Right ventricle myocardium inferior (tissue), 1 donor: ENCODE measurements at regions not wholly inside any gene's neighbourhood (a gene's known extent, or its start where the extent isn't known, plus 50 kb on each side); places are given as distances from the start of the nearest gene placed in this dataset.
"Not testable (repeated sequence)": the region's sequence is repeated elsewhere in the genome, so short reads cannot be mapped to it uniquely, and the experiment has no call there.

Experiments
- ATAC-seq: fragments of 200-7000 bp; cut with Tn5 transposase; one replicate; pipeline ENCODE4 v1.9.1; 2020; ENCODE audit warnings: mild to moderate bottlenecking, moderate library complexity
- DNase-seq: peaks from one replicate; pipeline ENCODE4 v3.0.0; 2021; ENCODE audit errors: missing footprints
- intact Hi-C: fragments of 100-400 bp; cut with DNase I; formaldehyde crosslinking; loops from one replicate; pipeline ENCODE4 v1.11.0; 2022
- donor health status: DM: no; HTN: yes; CAD: no; lungs with severe emphysema.

GRCh38 chr15:92749216-92749615 is 93.6 kb upstream of the FAM174B start:
- DNase-seq = no peak
- intact Hi-C loops = no loop called here
- no peak for ATAC-seq

- ATAC-seq (no peak), DNase-seq (no peak)
- intact Hi-C loops = no loop called here
Measured at GRCh38 chr15:92749946-92750345, 94.4 kb upstream of the FAM174B start.

GRCh38 chr15:92751528-92751927 is 96.0 kb upstream of the FAM174B start:
- no peak for ATAC-seq
- intact Hi-C loops = no loop called here
- DNase-seq = no peak

GRCh38 chr15:92753591-92753990 is 98.0 kb upstream of the FAM174B start:
- no peak for ATAC-seq
- intact Hi-C loops = no loop called here
- DNase-seq = no peak

GRCh38 chr15:92763459-92763858 is 107.9 kb upstream of the FAM174B start:
- intact Hi-C loops = no loop called here
- no peak for ATAC-seq

GRCh38 chr15:92768131-92768530 is 112.6 kb upstream of the FAM174B start:
- DNase-seq, intact Hi-C loops, ATAC-seq: not testable (repeated sequence)

More at GRCh38 chr15:92763459-92763858, 107.9 kb upstream of the FAM174B start:
- DNase-seq = no peak

- DNase-seq (no peak), ATAC-seq (no peak)
- intact Hi-C loops = no loop called here
Measured at GRCh38 chr15:92770641-92771040, 115.1 kb upstream of the FAM174B start.

GRCh38 chr15:92772061-92772460 is 116.5 kb upstream of the FAM174B start:
- intact Hi-C loops = no loop called here
- ATAC-seq = no peak
- no peak for DNase-seq

- ATAC-seq (no peak), DNase-seq (no peak)
- intact Hi-C loops = no loop called here
Measured at GRCh38 chr15:92772626-92773244, 117.2 kb upstream of the FAM174B start.

- ATAC-seq = no peak
- intact Hi-C loops = no loop called here
- no peak for DNase-seq
Measured at GRCh38 chr15:92773340-92773739, 117.8 kb upstream of the FAM174B start.

GRCh38 chr15:92779874-92780273 is 120.2 kb upstream of the CHD2 start:
- ATAC-seq (no peak), DNase-seq (no peak)
- intact Hi-C loops = no loop called here

- no peak for ATAC-seq
- intact Hi-C loops = no loop called here
- DNase-seq = no peak
Measured at GRCh38 chr15:92780843-92781242, 119.3 kb upstream of the CHD2 start.

GRCh38 chr15:92781925-92782453 is 118.1 kb upstream of the CHD2 start:
- intact Hi-C loops = no loop called here
- no peak for DNase-seq
- ATAC-seq = peak; percentile 48

- no peak for DNase-seq
- no peak for ATAC-seq
- intact Hi-C loops = no loop called here
Measured at GRCh38 chr15:92787116-92787515, 113.0 kb upstream of the CHD2 start.

GRCh38 chr15:92788196-92788595 is 111.9 kb upstream of the CHD2 start:
- no peak for DNase-seq
- intact Hi-C loops = no loop called here
- ATAC-seq = no peak

- intact Hi-C loops, DNase-seq, ATAC-seq: not testable (repeated sequence)
Measured at GRCh38 chr15:92788793-92789192, 111.3 kb upstream of the CHD2 start.

GRCh38 chr15:92796161-92796611 is 103.9 kb upstream of the CHD2 start:
- ATAC-seq (no peak), DNase-seq (no peak)
- intact Hi-C loops = loop anchor here (2.0 to 10.0 kb wide), 2 partner anchors 123 to 199 kb away; no protein-coding TSS in a partner anchor

- intact Hi-C loops = loop anchor here (2.0 to 10.0 kb wide), 2 partner anchors 121 to 197 kb away; no protein-coding TSS in a partner anchor
- DNase-seq (no peak), ATAC-seq (peak; percentile 43)
Measured at GRCh38 chr15:92797168-92798052, 102.7 kb upstream of the CHD2 start.

GRCh38 chr15:92800013-92800412 is 100.1 kb upstream of the CHD2 start:
- intact Hi-C loops = no loop called here
- DNase-seq = no peak

More at GRCh38 chr15:92800013-92800412, 100.1 kb upstream of the CHD2 start:
- no peak for ATAC-seq
